HCT116 (cell line): ENCODE measurements at regions not wholly inside any gene's neighbourhood (a gene's known extent, or its start where the extent isn't known, plus 50 kb on each side); places are given as distances from the start of the nearest gene placed in this dataset.

Experiments
- CTCF ChIP-seq, 3 experiments: fragments of 200-600 bp in 1 of 3; sonication (generic) in 1 of 3; IDR thresholded peaks in 2 of 3; conservative IDR thresholded peaks in 1 of 3; 2 replicates each; pipeline ENCODE4 v1.5.1; 2012 to 2017; ENCODE audit warnings: low read depth in 2 of 3, low read length in 2 of 3, antibody characterized with exemption in 1 of 3, borderline replicate concordance in 1 of 3, control low read depth in 1 of 3, mild to moderate bottlenecking in 1 of 3, mixed read lengths in 1 of 3, mixed run types in 1 of 3, moderate library complexity in 1 of 3; ENCODE audit not compliant: insufficient read depth in 1 of 3
- POLR2AphosphoS5 ChIP-seq: IDR thresholded peaks from 2 replicates; pipeline ENCODE4 v1.6.1; 2011; ENCODE audit warnings: mild to moderate bottlenecking, low read depth, low read length, moderate library complexity

- TF ChIP-seq POLR2AphosphoS5 = no peak
- TF ChIP-seq CTCF (IDR thresholded peaks at IDR 0.05 in 2 of 3, conservative IDR thresholded peaks at IDR 0.05 in 1 of 3; ENCODE audit: borderline replicate concordance in 1 of 3, insufficient read depth in 1 of 3, low read depth in 2 of 3, low read length in 2 of 3) = no peak
Observed at GRCh38 chr3:176075046-176075445, 1122.2 kb downstream of the TBL1XR1 start.
